ENCODE measurements at regions not wholly inside any gene's neighbourhood (a gene's known extent, or its start where the extent isn't known, plus 50 kb on each side); places are given as distances from the start of the nearest gene placed in this dataset.

DNA sequence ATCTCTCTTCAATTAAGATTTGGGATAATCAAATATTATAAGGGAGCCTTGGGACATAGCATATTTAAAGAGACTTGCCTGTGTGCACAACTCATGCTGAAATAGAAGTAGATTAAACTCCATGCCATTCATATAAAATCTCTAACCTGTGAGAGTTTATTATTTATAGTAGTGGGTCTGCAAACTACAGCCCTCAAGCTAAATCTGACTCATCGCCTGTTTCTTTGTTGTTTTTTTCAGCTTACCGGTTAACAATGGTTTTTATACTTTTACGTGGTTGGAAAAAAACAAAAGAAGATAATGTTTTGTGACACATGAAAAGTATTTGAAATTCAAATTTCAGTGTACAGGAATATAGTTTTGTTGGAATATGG, 61.9 kb upstream of the GHR start:
- TF ChIP-seq POLR2AphosphoS5 (IDR thresholded peaks at IDR 0.05) (no peak), POLR2A (IDR thresholded peaks at IDR 0.05) (no peak)
- TF ChIP-seq, protein P1, sequence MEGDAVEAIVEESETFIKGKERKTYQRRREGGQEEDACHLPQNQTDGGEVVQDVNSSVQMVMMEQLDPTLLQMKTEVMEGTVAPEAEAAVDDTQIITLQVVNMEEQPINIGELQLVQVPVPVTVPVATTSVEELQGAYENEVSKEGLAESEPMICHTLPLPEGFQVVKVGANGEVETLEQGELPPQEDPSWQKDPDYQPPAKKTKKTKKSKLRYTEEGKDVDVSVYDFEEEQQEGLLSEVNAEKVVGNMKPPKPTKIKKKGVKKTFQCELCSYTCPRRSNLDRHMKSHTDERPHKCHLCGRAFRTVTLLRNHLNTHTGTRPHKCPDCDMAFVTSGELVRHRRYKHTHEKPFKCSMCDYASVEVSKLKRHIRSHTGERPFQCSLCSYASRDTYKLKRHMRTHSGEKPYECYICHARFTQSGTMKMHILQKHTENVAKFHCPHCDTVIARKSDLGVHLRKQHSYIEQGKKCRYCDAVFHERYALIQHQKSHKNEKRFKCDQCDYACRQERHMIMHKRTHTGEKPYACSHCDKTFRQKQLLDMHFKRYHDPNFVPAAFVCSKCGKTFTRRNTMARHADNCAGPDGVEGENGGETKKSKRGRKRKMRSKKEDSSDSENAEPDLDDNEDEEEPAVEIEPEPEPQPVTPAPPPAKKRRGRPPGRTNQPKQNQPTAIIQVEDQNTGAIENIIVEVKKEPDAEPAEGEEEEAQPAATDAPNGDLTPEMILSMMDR (IDR thresholded peaks at IDR 0.05): no peak
